Heart left ventricle (tissue), 13 donors: ENCODE measurements at regions not wholly inside any gene's neighbourhood (a gene's known extent, or its start where the extent isn't known, plus 50 kb on each side); places are given as distances from the start of the nearest gene placed in this dataset.

Source experiments
- CTCF ChIP-seq, 12 donors: fragments of 200-600 bp; sonication (generic) in 4 of 12; IDR thresholded peaks; one replicate each; pipeline versions ENCODE4 v1.5.0 to v1.8.0; 2018 to 2022; ENCODE audit warnings: antibody characterized with exemption in 12 of 12, mild to moderate bottlenecking in 5 of 12
- POLR2A ChIP-seq, 2 donors: fragments of 450-650 bp; IDR thresholded peaks; one replicate each; pipeline ENCODE4 v1.6.1; 2017; ENCODE audit warnings: antibody characterized with exemption in 2 of 2, mild to moderate bottlenecking in 2 of 2, moderate library complexity in 2 of 2
- donor health status: ischemic (EF 13 %, LVEDD 7.1; RV severe dilation, severe dysfunction).
- donor health status: DM: no; HTN: yes; CAD: no.
- donor health status: DM: no; HTN: no; CAD: no.
- donor health status: ischemic (EF 25% LVEDD 6.9; RV normal size, moderate dysfunction).
- donor health status: ischemic (EF 25% LVEDD 5.7; RV mildly dilated, moderate dysfunction).
- donor health status: ischemic (EF 35%, LVEDD 5.7; RV mildly dilated, moderate dysfunction).
- donor health status: nonischemic (EF 11% LVEDD 7.7; RV severe dilation, severe dysfunction).
- donor health status: DM: yes; HTN: yes; CAD: no.
- donor health status: PGD.
- donor health status: ischemic (EF 29% LVEDD 5.4; RV normal size, mild dysfunction).
- donor health status: nonischemic (EF 23%, LVEDD 6.1; RV moderate dilation, normal function).

GRCh38 chr1:30535595-30536325, 187.6 kb downstream of the MATN1 start:
- TF ChIP-seq CTCF (IDR thresholded peaks at IDR 0.05), result no peak
- no peak for TF ChIP-seq POLR2A (IDR thresholded peaks at IDR 0.05)
